Nephron (organoid): ENCODE measurements at regions not wholly inside any gene's neighbourhood (a gene's known extent, or its start where the extent isn't known, plus 50 kb on each side); places are given as distances from the start of the nearest gene placed in this dataset.

Source experiments
- H3K27ac Mint-ChIP-seq, 3 experiments: 2 replicates each; pipeline ENCODE4 v1.8.0; 2020; ENCODE audit warnings: mixed read lengths in 3 of 3, mild to moderate bottlenecking in 2 of 3, moderate library complexity in 1 of 3
- H3K27me3 Mint-ChIP-seq: 2 replicates; pipeline ENCODE4 v1.8.0; 2021; ENCODE audit warnings: low read depth, mild to moderate bottlenecking, moderate library complexity, mixed read lengths
- H3K36me3 Mint-ChIP-seq: 2 replicates; pipeline ENCODE4 v1.8.0; 2020; ENCODE audit warnings: low read depth, mixed read lengths
- H3K4me1 Mint-ChIP-seq: 2 replicates; pipeline ENCODE4 v1.8.0; 2020; ENCODE audit warnings: mixed read lengths
- H3K4me3 Mint-ChIP-seq, 3 experiments: 2 replicates each; pipeline ENCODE4 v1.8.0; 2020; ENCODE audit warnings: mild to moderate bottlenecking in 3 of 3, mixed read lengths in 3 of 3, moderate library complexity in 2 of 3
- H3K9me3 Mint-ChIP-seq: 2 replicates; pipeline ENCODE4 v1.8.0; 2020; ENCODE audit warnings: mixed read lengths
- CTCF ChIP-seq, 3 experiments: fragments of 200-600 bp; sonication (generic); IDR thresholded peaks; one replicate each; pipeline ENCODE4 v1.5.0; 2021; ENCODE audit warnings: antibody characterized with exemption in 3 of 3; ENCODE audit not compliant: unreplicated experiment in 3 of 3

GRCh38 chr13:97640268-97640667 is 206.3 kb downstream of the RAP2A start:
- H3K4me1 Mint-ChIP-seq = no peaks in the 10 kb centered on the region
- H3K27ac Mint-ChIP-seq = no peak overlapping the region

DNA sequence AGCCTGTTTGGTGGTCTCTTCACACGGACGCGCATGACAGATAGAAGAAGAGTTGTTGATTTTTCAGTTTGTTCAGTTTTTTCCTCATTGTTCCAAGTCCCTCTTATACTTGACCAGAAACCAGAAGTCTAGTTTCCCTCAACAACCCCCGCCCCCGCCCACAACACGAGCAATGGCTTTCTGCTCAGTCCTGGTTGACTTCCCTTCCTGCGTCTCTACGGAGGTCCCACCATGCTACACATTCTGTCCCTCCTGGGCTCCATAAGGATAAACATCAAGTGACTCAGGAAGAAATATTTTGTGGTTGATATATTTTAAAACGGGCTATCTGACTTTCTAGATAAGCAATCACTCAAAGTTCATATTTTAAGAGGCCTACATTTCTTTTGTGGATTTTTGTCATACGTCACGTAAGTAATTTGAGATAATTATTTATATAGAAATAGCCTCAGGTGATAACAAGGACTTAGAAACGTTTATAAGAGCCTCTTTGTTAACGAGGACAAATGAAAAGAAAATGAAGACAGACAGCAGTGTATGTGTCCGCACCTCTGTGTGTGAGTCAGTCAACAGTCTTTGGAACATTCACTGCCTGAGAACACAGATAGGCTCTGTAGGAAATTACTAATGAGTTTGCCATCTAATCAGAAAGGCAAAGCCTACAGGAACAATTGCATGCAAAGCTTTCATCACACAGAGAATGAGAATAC is 214.4 kb downstream of the RAP2A start:
- Mint-ChIP-seq H3K36me3 (no peaks in the 10 kb centered on the region), H3K27ac (no peak overlapping the region), H3K9me3 (no peaks in the 10 kb centered on the region), H3K27me3 (no peaks in the 10 kb centered on the region), H3K4me1 (no peaks in the 10 kb centered on the region), H3K4me3 (no peak overlapping the region)
- TF ChIP-seq CTCF (IDR thresholded peaks at IDR 0.05; ENCODE audit: unreplicated experiment in 3 of 3) = no peak

More at GRCh38 chr13:97640268-97640667, 206.3 kb downstream of the RAP2A start:
- Mint-ChIP-seq H3K27me3 (no peaks in the 10 kb centered on the region), H3K36me3 (no peaks in the 10 kb centered on the region), H3K4me3 (no peak overlapping the region), H3K9me3 (no peaks in the 10 kb centered on the region)
- TF ChIP-seq CTCF (IDR thresholded peaks at IDR 0.05; ENCODE audit: unreplicated experiment in 3 of 3) = no peak

- Mint-ChIP-seq H3K4me3 (no peak overlapping the region), H3K27me3 (no peaks in the 10 kb centered on the region), H3K27ac (no peak overlapping the region), H3K36me3 (no peaks in the 10 kb centered on the region), H3K9me3 (no peaks in the 10 kb centered on the region), H3K4me1 (no peaks in the 10 kb centered on the region)
- TF ChIP-seq CTCF (IDR thresholded peaks at IDR 0.05; ENCODE audit: unreplicated experiment in 3 of 3) = no peak
Measured at GRCh38 chr13:97648881-97649224, 214.9 kb downstream of the RAP2A start.

DNA sequence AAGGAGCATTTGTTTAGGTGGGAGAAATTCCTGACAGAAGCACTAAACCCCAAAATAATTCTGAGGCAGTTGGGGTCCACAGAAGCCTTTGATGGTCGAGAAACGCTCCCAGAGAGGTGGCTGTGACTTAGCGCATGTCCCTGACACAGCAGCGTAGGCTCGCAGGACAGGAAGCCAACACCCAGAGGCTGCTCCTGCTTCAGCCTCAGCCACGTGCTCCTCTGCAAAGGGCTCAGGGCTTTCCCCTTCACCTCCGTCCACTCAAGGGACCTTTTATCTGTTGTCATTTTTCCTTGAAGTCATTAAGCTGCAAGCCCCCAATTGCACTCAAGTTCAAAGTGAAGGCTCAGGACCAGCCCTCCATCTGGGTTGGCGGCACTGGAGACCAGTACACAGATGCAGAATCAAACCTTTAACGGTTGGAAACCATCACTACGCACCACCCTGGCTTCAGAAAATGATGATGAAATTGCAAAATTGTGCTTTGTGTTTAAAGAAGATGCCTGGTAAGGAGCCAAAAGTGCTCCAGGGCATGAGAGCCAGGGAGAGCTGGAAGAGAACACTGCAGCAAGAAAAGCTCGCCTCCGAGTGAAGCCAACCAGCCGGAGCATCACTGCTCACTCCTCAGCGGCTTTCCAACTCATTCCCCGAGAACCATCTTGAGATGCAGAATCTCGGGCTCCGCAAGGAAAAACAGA is 219.6 kb downstream of the RAP2A start:
- H3K27ac Mint-ChIP-seq = no peak overlapping the region
- no peak for TF ChIP-seq CTCF (IDR thresholded peaks at IDR 0.05; ENCODE audit: unreplicated experiment in 3 of 3)
- H3K27me3 Mint-ChIP-seq = no peaks in the 10 kb centered on the region
- H3K9me3 Mint-ChIP-seq = no peaks in the 10 kb centered on the region
- H3K4me3 Mint-ChIP-seq = no peak overlapping the region
- H3K4me1 Mint-ChIP-seq = no peaks in the 10 kb centered on the region
- no peaks in the 10 kb centered on the region for H3K36me3 Mint-ChIP-seq

GRCh38 chr13:97654236-97654635 is 220.3 kb downstream of the RAP2A start:
- no peak overlapping the region for H3K4me3 Mint-ChIP-seq
- no peaks in the 10 kb centered on the region for H3K4me1 Mint-ChIP-seq
- TF ChIP-seq CTCF (IDR thresholded peaks at IDR 0.05; ENCODE audit: unreplicated experiment in 3 of 3) = no peak
- no peaks in the 10 kb centered on the region for H3K9me3 Mint-ChIP-seq
- no peaks in the 10 kb centered on the region for H3K36me3 Mint-ChIP-seq
- H3K27ac Mint-ChIP-seq = no peak overlapping the region
- no peaks in the 10 kb centered on the region for H3K27me3 Mint-ChIP-seq

- no peaks in the 10 kb centered on the region for H3K36me3 Mint-ChIP-seq
Measured at GRCh38 chr13:97658556-97658955, 224.6 kb downstream of the RAP2A start.

More at GRCh38 chr13:97658556-97658955, 224.6 kb downstream of the RAP2A start:
- Mint-ChIP-seq H3K4me3 (no peak overlapping the region), H3K9me3 (no peaks in the 10 kb centered on the region), H3K27me3 (peaks cover 3% of the 10 kb centered on the region), H3K4me1 (peaks cover 19% of the 10 kb centered on the region), H3K27ac (no peak overlapping the region)
- TF ChIP-seq CTCF (IDR thresholded peaks at IDR 0.05; ENCODE audit: unreplicated experiment in 3 of 3) = no peak
